ENCODE measurements at regions not wholly inside any gene's neighbourhood (a gene's known extent, or its start where the extent isn't known, plus 50 kb on each side); places are given as distances from the start of the nearest gene placed in this dataset.

GRCh38 chr4:67151376-67152343 is 393.6 kb downstream of the CENPC start:
- H3F3A ChIP-seq (ENCODE audit: control insufficient read depth, insufficient read depth), result no peaks in the 10 kb centered on the region
- no peak overlapping the region for H3K4me2 ChIP-seq (ENCODE audit: low read length)
- no peaks in the 10 kb centered on the region for H3K9me3 ChIP-seq (ENCODE audit: control insufficient read depth, insufficient read depth, low read length)
- TF ChIP-seq EZH2phosphoT487 (IDR thresholded peaks at IDR 0.05; ENCODE audit: borderline replicate concordance, low read length), result no peak
- TF ChIP-seq, protein P1, sequence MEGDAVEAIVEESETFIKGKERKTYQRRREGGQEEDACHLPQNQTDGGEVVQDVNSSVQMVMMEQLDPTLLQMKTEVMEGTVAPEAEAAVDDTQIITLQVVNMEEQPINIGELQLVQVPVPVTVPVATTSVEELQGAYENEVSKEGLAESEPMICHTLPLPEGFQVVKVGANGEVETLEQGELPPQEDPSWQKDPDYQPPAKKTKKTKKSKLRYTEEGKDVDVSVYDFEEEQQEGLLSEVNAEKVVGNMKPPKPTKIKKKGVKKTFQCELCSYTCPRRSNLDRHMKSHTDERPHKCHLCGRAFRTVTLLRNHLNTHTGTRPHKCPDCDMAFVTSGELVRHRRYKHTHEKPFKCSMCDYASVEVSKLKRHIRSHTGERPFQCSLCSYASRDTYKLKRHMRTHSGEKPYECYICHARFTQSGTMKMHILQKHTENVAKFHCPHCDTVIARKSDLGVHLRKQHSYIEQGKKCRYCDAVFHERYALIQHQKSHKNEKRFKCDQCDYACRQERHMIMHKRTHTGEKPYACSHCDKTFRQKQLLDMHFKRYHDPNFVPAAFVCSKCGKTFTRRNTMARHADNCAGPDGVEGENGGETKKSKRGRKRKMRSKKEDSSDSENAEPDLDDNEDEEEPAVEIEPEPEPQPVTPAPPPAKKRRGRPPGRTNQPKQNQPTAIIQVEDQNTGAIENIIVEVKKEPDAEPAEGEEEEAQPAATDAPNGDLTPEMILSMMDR (IDR thresholded peaks at IDR 0.05; ENCODE audit: low read depth, low read length, poor library complexity, severe bottlenecking), result no peak
- no peaks in the 10 kb centered on the region for H3K79me2 ChIP-seq (ENCODE audit: control insufficient read depth, low read length)
- no peaks in the 10 kb centered on the region for H3K36me3 ChIP-seq (ENCODE audit: control insufficient read depth, low read length)
- H3K27me3 ChIP-seq (ENCODE audit: control insufficient read depth, low read length), result no peaks in the 10 kb centered on the region
- no peak overlapping the region for H3K27ac ChIP-seq (ENCODE audit: low read depth, low read length)
- no peaks in the 10 kb centered on the region for H3K9me2 ChIP-seq (replicated peaks; ENCODE audit: control insufficient read depth, low read length)
- no peaks in the 10 kb centered on the region for H4K20me1 ChIP-seq (ENCODE audit: control insufficient read depth, insufficient read depth, low read depth, low read length)
- H3K4me1 ChIP-seq (ENCODE audit: control insufficient read depth, low read length), result no peaks in the 10 kb centered on the region
- no peak overlapping the region for H3K4me3 ChIP-seq (ENCODE audit: low read length)

DNA sequence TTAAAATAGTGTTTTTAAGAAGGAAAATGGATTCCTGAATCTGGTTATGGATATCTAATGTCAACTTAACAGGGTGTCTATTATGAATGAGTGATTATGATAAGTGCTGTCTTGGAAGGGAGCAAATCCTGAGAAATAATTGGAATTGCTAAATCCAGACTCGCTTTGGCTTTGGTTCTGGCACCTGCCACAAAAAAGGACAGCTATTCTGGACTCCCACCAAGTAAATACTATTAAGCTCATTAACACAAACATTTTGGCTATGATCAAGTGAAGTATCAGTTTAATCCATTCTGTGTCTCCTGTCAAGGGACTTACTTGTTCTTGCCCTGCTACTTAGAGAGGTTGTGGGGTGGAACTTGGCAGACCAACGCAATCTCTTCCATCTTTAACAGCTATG is 403.7 kb downstream of the CENPC start:
- H3K4me2 ChIP-seq (ENCODE audit: low read length), result no peak overlapping the region
- no peaks in the 10 kb centered on the region for H3K36me3 ChIP-seq (ENCODE audit: control insufficient read depth, low read length)
- TF ChIP-seq, protein P1 (IDR thresholded peaks at IDR 0.05; ENCODE audit: low read depth, low read length, poor library complexity, severe bottlenecking), result no peak
- TF ChIP-seq EZH2phosphoT487 (IDR thresholded peaks at IDR 0.05; ENCODE audit: borderline replicate concordance, low read length), result no peak

GRCh38 chr4:67134616-67135015 is 410.7 kb downstream of the CENPC start:
- Histone ChIP-seq H3K9me3 (ENCODE audit: control insufficient read depth, insufficient read depth, low read length) (no peaks in the 10 kb centered on the region), H3K4me2 (ENCODE audit: low read length) (no peak overlapping the region), H3K4me1 (ENCODE audit: control insufficient read depth, low read length) (no peaks in the 10 kb centered on the region), H3K27me3 (ENCODE audit: control insufficient read depth, low read length) (no peaks in the 10 kb centered on the region), H3K27ac (ENCODE audit: low read depth, low read length) (no peak overlapping the region), H3K36me3 (ENCODE audit: control insufficient read depth, low read length) (no peaks in the 10 kb centered on the region), H3K4me3 (ENCODE audit: low read length) (no peak overlapping the region), H3K79me2 (ENCODE audit: control insufficient read depth, low read length) (no peaks in the 10 kb centered on the region), H3F3A (ENCODE audit: control insufficient read depth, insufficient read depth) (no peaks in the 10 kb centered on the region), H4K20me1 (ENCODE audit: control insufficient read depth, insufficient read depth, low read depth, low read length) (no peaks in the 10 kb centered on the region), H3K9me2 (replicated peaks; ENCODE audit: control insufficient read depth, low read length) (no peaks in the 10 kb centered on the region)
- no peak for TF ChIP-seq EZH2phosphoT487 (IDR thresholded peaks at IDR 0.05; ENCODE audit: borderline replicate concordance, low read length)
- TF ChIP-seq, protein P1 (IDR thresholded peaks at IDR 0.05; ENCODE audit: low read depth, low read length, poor library complexity, severe bottlenecking), result no peak

More for the DNA sequence above, 403.7 kb downstream of the CENPC start:
- Histone ChIP-seq H3K4me3 (ENCODE audit: low read length) (no peak overlapping the region), H3K9me3 (ENCODE audit: control insufficient read depth, insufficient read depth, low read length) (no peaks in the 10 kb centered on the region), H3F3A (ENCODE audit: control insufficient read depth, insufficient read depth) (no peaks in the 10 kb centered on the region), H3K79me2 (ENCODE audit: control insufficient read depth, low read length) (no peaks in the 10 kb centered on the region), H3K27me3 (ENCODE audit: control insufficient read depth, low read length) (no peaks in the 10 kb centered on the region), H3K4me1 (ENCODE audit: control insufficient read depth, low read length) (no peaks in the 10 kb centered on the region), H3K27ac (ENCODE audit: low read depth, low read length) (no peak overlapping the region), H3K9me2 (replicated peaks; ENCODE audit: control insufficient read depth, low read length) (no peaks in the 10 kb centered on the region), H4K20me1 (ENCODE audit: control insufficient read depth, insufficient read depth, low read depth, low read length) (no peaks in the 10 kb centered on the region)
